WERI-Rb-1 (cell line): ENCODE measurements at regions not wholly inside any gene's neighbourhood (a gene's known extent, or its start where the extent isn't known, plus 50 kb on each side); places are given as distances from the start of the nearest gene placed in this dataset.

Source experiments
- DNase-seq: peaks from one replicate; pipeline ENCODE4 v3.0.0-alpha.2; 2020
- H3K27ac ChIP-seq: fragments of 250-450 bp; sonication (Bioruptor Pico); 2 replicates; pipeline ENCODE4 v1.5.1; 2020; ENCODE audit warnings: mild to moderate bottlenecking, moderate library complexity
- H3K27me3 ChIP-seq: fragments of 250-450 bp; sonication (Bioruptor Pico); 2 replicates; pipeline ENCODE4 v1.5.1; 2021; ENCODE audit warnings: mild to moderate bottlenecking, low read depth, moderate library complexity; ENCODE audit not compliant: insufficient read depth, severe bottlenecking
- H3K36me3 ChIP-seq: fragments of 250-450 bp; sonication (Bioruptor Pico); 2 replicates; pipeline ENCODE4 v1.5.1; 2020; ENCODE audit warnings: mild to moderate bottlenecking, moderate library complexity
- H3K4me3 ChIP-seq: 2 replicates; pipeline ENCODE4 v1.5.1; 2011; ENCODE audit warnings: low read depth, mild to moderate bottlenecking, control low read depth, low read length
- H3K9me3 ChIP-seq: fragments of 250-450 bp; sonication (Bioruptor Pico); 2 replicates; pipeline ENCODE4 v1.5.1; 2021; ENCODE audit warnings: mild to moderate bottlenecking, moderate library complexity; ENCODE audit not compliant: severe bottlenecking
- TF ChIP-seq, protein P1 (sequence below): IDR thresholded peaks from 2 replicates; pipeline ENCODE4 v1.5.1; 2011; ENCODE audit warnings: low read depth, mild to moderate bottlenecking, control low read depth, inconsistent platforms, low read length

DNA sequence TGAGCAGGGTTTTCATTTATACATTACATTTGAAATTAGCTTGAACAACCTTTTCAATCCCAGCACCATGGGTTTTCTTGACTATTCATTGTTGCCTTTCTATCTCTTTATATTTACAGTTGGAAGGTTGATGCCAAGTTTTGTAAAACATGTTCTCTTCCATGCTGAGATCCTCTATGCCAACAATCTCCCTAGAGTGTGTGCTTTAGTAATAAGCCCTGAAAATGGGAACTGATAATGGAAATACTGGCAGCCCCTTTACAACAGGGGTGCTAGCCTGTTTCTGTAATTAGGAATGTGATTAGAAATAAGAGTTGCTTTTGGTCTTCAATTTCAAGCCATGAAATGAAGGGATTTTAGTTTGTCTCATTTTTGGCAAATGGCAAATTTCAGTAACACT lies 239.9 kb upstream of the NAALADL2 start:
- Histone ChIP-seq H3K27me3 (no peaks in the 10 kb centered on the region), H3K4me3 (no peak overlapping the region), H3K27ac (no peak overlapping the region), H3K9me3 (no peaks in the 10 kb centered on the region), H3K36me3 (no peaks in the 10 kb centered on the region)
- TF ChIP-seq, protein P1, sequence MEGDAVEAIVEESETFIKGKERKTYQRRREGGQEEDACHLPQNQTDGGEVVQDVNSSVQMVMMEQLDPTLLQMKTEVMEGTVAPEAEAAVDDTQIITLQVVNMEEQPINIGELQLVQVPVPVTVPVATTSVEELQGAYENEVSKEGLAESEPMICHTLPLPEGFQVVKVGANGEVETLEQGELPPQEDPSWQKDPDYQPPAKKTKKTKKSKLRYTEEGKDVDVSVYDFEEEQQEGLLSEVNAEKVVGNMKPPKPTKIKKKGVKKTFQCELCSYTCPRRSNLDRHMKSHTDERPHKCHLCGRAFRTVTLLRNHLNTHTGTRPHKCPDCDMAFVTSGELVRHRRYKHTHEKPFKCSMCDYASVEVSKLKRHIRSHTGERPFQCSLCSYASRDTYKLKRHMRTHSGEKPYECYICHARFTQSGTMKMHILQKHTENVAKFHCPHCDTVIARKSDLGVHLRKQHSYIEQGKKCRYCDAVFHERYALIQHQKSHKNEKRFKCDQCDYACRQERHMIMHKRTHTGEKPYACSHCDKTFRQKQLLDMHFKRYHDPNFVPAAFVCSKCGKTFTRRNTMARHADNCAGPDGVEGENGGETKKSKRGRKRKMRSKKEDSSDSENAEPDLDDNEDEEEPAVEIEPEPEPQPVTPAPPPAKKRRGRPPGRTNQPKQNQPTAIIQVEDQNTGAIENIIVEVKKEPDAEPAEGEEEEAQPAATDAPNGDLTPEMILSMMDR = no peak
- DNase-seq = no peak

DNA sequence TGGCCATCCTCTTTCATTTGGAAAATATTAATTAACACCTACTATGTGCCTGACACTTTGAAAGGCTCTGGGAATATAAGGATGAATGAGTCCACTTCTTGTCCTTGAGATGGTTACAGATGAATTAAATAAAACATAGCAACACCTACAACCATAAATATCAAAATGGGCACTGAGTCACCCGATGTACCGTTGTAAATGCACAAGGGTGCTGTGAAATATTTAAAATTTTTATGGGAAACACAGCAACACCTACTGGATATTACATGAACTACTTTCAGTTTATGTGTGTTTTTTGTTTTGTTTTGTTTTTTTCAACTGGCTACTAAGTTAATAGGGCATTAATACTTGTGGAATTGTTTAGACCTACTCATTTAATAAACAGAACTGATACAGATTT lies 239.0 kb upstream of the NAALADL2 start:
- TF ChIP-seq, protein P1 = no peak
- DNase-seq = no peak

DNA sequence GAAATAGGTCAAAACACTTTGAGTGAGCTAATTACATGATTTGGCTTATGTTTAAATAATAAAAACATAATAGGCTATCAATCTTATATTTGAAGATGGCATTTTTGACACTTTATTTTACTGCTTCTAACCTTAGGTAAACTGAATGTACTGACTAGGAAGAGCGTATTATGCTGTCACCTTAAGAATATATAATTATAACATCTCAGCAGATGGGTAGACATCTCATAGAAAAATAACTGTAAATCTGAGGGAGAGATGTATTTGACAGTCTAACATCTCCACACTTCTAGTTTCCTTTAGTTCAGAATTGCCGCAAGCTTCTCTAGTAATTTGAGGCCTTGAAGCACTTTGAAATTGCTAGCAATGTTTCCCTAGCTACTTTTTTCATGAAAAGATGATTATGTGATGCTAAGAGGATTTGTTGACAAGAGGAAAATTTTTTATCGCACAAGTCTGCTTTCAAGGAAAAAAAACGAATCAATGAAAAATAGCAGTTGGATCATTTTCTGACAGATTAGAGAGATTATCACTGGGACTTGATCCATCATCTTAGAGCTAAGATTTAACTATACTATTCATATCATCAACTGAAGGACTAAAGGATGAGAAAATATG lies 238.2 kb upstream of the NAALADL2 start:
- Histone ChIP-seq H3K27ac (no peak overlapping the region), H3K27me3 (no peaks in the 10 kb centered on the region), H3K9me3 (no peaks in the 10 kb centered on the region), H3K4me3 (no peak overlapping the region), H3K36me3 (no peaks in the 10 kb centered on the region)
- TF ChIP-seq, protein P1 = no peak
- DNase-seq = no peak

More for the DNA sequence above, 239.0 kb upstream of the NAALADL2 start:
- no peak overlapping the region for H3K4me3 ChIP-seq
- H3K9me3 ChIP-seq = no peaks in the 10 kb centered on the region
- no peaks in the 10 kb centered on the region for H3K36me3 ChIP-seq
- no peak overlapping the region for H3K27ac ChIP-seq
- H3K27me3 ChIP-seq = no peaks in the 10 kb centered on the region

DNA sequence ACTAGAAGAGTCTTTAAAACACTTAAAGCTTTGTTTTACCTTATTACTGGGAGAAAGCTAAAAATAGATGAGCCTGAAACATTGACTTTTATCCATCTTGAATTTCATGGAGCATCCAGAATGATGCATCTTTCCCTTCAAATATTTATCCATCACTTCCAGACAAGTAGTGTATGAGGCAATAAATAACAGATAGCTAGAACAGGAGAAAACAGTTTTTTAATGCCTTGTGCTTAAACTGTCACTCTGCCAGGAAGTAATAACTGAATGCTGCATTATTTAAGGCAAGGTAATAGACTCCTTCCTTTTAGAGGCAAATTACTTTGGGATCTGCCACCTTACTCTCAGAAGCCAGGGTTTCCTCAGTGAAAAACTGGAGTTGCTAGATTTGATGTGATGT lies 225.8 kb upstream of the NAALADL2 start:
- no peaks in the 10 kb centered on the region for H3K9me3 ChIP-seq
- TF ChIP-seq, protein P1 = no peak
- no peak overlapping the region for H3K4me3 ChIP-seq
- no peak for DNase-seq
- H3K36me3 ChIP-seq = no peaks in the 10 kb centered on the region
- H3K27me3 ChIP-seq = no peaks in the 10 kb centered on the region
- H3K27ac ChIP-seq = no peak overlapping the region

DNA sequence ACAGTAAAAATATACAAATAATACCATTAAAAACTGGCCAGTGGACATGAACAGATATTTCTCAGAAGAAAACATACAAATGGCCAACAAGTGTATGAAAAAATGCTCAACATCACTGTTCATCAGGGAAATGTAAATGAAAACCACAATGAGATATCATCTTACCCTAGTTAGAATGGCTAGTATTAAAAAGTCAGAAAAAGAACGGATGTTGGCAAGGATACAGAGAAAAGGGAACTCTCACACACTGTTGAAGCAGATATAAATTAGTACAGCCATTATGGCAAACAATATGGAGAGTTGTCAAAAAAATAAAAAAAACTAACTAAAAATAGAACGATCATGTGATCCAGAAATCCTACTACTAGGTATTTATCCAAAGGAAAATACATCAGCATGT lies 222.7 kb upstream of the NAALADL2 start:
- no peak overlapping the region for H3K4me3 ChIP-seq
- H3K27me3 ChIP-seq = no peaks in the 10 kb centered on the region
- no peak for DNase-seq
- TF ChIP-seq, protein P1 = no peak
- no peaks in the 10 kb centered on the region for H3K9me3 ChIP-seq
- H3K36me3 ChIP-seq = no peaks in the 10 kb centered on the region
- H3K27ac ChIP-seq = no peak overlapping the region

DNA sequence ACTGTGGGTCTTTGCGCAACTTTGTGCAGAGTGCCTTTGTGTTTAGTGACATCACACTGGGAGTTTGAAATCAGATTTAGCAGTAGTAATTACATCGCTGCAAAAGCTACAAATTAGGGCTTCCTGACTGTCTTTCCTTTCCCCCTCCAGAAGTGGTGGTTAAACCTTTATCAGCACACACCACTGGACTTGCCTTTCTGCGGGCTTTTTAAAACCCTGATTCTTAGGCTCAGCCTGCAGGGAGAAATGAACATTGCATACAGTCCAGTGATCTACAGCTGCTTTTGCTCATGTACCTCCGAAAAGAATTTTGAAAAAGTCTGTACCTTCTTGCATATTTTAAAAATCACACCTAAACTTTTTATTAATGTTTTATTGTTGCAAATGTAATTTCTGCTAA lies 219.7 kb upstream of the NAALADL2 start:
- H3K36me3 ChIP-seq = no peaks in the 10 kb centered on the region
- TF ChIP-seq, protein P1 = no peak
- no peaks in the 10 kb centered on the region for H3K27me3 ChIP-seq
- no peak overlapping the region for H3K4me3 ChIP-seq
- H3K27ac ChIP-seq = no peak overlapping the region
- DNase-seq = no peak
- H3K9me3 ChIP-seq = no peaks in the 10 kb centered on the region
